NCI-H2196 treated with DMSO at 0.1 percent for 48 hours (cell line): ENCODE measurements at regions not wholly inside any gene's neighbourhood (a gene's known extent, or its start where the extent isn't known, plus 50 kb on each side); places are given as distances from the start of the nearest gene placed in this dataset.
"Not testable (repeated sequence)": the region's sequence is repeated elsewhere in the genome, so short reads cannot be mapped to it uniquely, and the experiment has no call there.

Experiments
- DNase-seq: peaks from one replicate; lab custom pipeline; 2025; ENCODE audit not compliant: unreplicated experiment; lab: John Stamatoyannopoulos, UW

DNA sequence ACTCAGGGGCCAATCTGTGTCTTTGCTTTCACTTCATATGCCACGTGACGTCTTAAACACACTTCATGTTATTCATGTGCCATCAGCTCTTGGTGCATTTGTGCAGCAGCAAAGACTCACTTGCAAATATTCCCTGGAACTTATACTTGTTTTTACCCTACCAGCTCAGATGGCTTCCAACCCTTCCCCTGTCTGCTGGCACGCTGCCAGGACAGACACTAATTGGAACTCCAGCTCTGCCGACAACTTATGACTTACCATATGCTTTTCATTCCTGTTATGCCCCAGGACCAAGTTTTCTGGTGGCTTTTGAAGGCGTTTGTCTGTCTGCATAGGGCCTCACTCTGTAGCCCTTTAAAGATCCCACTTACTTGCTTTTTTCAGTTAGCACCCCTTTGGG lies 261.7 kb upstream of the GNPDA2 start:
- no peak for DNase-seq

DNA sequence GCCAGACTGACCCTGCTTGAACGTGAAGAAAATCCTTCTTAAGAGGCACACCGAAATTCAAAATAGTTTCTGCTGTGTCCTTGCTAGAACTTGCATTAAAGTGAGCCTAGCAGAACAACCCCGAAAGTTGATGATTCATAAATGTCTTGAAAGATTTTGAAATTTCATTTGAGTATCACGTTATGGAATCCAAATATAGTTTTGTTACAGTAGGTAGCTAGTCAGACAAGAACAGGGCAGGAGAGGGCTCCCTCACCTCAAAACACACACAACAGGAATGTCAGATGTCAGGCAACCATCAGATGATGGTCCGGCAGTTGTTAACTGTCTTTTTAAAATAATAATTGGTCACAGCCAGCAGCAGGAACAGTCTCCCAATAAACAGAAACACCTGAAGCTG lies 259.6 kb upstream of the GNPDA2 start:
- no peak for DNase-seq

DNA sequence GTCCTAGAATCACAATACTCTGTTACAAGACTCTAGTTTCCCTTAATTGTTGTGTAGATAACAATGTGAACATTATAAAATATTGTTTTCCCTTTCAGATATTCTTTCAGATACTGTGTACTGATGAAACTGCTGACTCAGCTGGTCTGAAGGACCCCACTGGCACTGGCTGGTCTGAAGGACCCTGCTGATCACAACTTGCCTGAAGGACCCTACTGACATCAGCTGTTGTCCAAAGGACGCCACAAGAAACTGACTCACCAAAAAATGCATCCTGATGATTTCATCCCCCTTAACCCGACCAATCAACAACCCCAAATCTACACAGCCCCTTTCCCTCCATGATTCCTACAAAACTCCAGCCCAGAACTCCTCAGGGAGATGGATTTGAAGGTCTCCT lies 258.8 kb upstream of the GNPDA2 start:
- no peak for DNase-seq

DNA sequence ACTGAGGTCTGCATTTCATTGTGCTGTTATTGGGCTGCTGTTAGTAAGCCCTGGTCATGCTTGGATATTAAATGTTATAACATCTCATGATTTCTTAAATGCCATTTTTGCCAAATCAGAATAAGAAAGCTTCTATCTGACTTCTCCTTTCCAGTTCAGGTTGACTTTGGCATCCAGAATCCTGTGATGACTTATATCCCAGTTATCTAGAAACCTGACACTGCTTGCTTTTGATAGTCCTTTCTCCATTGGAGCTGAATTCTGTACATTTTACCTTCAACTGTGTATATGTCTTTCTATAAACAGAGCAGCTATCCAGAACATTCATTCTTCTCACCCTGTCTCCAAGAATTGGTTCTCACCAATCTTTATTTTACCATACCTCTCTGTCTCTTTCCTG lies 257.7 kb upstream of the GNPDA2 start:
- no peak for DNase-seq

DNA sequence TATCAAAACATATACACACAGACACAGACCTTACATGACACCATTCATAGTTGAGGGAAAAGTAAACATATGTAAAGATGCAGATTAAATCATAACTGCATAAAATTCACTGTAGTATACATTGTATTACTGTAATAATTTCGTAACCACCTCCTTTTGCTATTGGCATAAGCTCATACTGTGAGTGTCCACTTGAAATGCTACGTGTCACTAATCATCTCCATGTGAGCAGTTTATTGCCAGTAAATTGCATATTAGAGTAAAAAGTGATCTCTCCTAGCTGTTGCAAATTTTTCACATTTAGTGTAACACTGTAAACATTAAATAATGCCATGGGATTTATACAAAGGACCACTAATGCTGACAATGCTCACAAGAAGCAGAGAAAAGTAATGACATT lies 256.7 kb upstream of the GNPDA2 start:
- DNase-seq: no peak

DNA sequence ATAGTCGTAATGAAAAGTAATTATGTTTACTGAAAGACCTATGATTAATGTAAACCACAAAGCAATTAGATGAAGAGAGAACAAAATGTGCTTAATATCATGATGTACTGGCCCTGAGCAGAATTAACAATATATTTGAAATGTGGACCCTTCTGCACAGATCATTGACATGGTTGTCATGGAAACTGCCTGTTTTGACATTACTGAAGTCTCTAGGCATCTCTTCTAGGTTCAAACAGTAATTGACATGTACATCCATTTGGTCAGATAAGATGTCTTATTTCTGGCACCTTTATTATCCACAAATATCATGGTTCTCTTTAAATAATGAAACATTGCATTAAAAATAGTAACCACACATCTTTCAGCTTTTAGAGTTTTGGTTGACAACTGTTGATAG lies 251.7 kb upstream of the GNPDA2 start:
- no peak for DNase-seq

DNA sequence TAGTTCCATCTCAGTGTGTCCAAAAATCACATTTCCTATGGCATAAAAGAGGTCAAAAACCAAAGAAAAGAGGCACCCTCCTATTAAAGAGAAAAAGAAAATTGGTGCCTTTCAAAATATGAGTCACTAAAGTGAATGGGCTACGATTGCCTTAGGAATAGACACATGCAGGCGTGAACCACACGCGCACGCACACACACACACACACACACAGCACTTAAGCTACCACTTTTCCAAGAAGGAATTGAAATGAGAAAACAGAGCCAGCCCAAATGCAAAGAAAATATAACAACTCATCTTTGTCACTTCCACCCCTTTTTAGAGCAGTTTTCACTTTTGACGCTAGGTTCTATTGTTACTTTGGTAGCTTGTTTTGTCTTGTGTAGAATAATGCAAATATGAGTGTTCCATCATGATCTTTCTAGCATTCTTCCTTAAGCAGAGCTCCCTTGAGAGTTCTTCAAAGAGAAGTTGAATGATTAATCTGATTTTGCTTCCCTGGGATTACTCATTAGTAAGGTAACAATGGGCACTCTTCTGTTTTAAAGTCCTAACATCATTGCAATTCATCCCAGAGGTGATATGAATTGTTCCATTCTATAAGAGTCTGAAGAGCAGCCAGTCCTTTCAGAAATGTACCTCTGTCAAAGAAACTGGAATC lies 239.2 kb upstream of the GNPDA2 start:
- no peak for DNase-seq

DNA sequence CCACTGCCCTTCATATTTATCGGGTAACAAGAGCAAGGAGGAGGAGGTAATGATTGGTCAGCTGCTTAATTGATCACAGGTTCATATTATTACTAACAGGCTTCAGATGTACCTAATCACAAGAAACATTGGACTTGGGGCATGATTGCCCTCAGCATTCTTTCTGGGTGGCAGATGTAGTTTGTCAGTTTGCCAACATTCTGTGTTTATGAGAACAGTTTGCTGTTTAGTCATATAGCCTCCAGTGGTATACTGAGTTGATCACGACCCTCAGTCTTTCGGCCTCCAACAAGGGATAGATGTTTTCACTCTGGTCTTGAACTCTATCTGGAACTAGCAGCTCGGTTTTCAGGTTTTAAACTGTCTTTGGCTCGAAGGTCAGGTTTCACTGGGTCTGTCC lies 237.7 kb upstream of the GNPDA2 start:
- not testable (repeated sequence) for DNase-seq

DNA sequence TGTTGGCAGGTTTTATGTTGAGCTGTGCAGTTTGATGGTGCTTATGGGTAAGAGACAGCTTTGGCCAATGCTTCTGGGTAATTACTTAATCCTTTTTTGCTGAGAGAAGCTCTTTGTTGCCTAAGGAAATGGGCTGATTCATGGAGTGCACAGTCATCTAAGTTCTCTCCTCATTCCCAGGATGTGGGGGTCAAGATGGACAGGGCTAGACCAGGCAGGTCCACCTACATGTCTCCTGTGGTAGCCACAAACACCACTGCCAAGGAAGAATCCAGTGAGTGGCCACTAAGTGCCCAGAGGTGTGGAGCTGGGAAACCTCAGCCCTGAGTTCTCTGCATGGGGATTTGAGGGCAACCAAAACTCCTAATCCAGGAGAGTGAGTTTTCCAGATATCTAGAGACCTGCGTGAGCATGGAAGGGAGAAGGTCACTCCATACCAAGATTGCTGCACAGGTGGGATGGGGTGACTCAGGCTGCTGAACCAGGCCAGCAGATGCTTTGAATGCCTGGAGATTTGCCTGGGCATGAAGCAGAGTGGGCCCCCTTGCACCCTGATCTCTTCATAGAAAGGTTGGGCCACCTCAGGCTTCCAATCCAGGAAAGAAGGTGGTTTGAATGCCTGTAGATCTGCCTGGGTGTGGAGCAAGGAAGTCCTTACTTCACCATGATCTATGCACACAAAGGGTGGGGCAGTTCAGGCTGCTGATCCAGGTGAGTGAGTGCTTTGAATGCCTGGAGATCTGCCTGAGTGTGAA lies 234.8 kb upstream of the GNPDA2 start:
- no peak for DNase-seq

DNA sequence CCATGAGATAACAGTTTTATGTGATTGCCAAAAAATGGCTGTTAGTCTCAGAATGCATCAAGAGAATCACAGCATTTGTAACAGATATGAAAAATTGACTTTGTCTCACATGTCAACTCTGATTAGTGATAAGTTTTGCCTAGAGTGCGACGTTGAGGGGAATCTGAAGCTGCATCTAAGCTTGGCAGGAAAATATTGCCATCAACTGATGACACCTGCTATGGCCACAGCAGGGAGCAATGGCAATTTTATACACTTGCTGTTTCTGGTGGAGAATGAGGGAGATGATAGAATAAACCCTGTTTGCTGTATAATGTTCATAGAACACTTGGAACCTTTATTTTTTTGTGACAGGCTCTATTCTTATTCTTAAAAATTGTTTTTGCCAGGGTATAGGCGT lies 205.4 kb upstream of the GNPDA2 start:
- DNase-seq: no peak

DNA sequence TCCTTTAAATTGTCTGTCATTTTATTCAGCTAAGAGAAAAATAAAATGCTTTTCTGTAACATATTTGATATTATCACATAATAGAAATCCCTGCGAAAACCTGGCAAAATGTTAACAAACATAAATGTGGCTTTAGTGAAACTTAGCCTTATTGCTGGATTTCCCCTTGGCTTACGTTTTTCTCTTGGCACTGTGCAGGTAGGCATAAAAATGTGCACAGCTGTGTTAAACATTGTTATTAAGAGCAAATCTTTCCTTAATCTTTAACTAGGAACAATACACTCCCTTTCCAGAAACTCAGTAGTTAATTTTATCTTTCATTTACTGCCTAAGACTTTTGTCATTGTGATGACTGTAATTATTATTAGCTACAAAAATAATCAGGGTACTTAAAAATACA lies 202.4 kb upstream of the GNPDA2 start:
- DNase-seq: no peak

DNA sequence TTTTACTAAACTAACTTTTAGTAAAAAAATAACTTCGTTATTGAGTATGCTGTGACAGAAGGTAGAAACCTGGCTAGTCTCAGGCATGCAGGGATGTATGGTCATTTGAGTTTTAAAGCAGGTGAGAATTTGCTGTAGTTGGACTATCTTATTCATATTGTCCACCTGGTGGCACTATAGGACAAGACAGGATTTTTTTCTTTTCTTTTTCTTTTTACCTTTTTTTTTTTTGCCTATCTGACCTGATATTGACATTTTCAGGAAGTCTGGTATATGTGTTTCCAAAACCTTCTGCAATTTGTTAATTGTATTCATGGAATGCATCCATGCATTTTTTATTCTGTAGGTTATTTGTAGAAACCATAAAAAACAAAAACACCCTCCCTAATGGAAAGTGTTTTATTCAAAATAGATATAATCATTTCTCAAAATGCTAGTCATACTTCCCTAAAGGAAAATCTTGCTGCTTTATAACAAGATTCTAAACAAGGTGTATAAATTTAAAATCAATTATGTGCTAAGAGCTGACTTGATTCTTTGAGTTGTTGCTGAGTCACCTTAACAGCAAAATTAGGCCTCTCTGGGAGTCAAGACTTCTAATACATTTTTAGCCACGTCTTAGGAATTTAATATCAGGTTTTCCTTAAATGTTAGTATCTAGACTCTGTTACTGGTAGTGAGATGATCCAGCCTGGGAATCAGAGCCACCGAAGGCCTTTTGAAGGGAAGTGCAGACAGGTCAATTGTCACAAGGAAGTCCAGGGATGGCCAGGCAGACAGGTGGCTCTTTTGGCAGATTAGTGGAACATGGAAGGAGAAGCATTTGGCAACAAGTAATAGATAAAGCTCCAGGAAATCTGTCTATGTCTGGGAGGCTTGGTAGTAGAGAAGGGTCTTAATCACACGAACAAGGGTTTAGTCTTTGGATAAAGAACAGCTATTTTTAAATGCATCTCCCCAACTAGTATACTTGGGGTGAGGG lies 201.3 kb upstream of the GNPDA2 start:
- no peak for DNase-seq

DNA sequence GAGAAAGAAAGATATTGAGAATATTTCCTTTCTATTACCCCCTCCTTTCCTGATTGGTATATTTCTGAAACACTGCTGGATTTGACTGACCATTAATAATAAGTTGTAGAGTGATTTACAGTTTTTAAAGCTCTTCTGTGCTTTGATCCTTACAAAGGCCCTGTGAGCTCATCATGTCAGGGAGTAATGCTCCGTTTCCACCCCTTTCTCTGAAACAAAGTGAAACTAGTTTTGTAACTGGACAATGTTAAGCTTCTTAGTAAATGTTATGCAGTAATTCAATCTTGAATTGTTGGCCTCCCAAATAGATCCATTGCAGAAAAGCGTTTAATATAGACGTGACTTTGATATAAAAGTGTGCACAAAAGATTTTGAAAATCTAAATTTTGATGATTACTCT lies 190.1 kb upstream of the GNPDA2 start:
- no peak for DNase-seq

DNA sequence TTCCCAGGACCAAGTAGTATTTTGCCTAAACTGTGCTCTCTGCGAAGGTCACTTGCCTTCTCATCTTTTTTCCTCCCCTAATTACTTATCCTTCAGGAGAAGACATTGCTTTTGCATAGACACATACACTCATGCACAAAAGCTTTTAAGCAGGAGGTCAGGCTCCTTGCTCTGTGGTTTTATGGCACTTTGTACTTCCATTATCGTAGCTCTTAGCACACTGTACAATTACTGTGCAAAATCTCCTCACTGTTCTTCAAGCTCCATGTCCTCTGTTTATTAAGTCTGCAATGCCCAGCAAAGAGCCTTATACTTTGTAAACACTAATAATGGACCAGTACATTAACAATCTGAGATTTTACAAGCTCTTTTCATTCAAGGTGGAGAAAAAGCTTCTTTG lies 188.4 kb upstream of the GNPDA2 start:
- no peak for DNase-seq

DNA sequence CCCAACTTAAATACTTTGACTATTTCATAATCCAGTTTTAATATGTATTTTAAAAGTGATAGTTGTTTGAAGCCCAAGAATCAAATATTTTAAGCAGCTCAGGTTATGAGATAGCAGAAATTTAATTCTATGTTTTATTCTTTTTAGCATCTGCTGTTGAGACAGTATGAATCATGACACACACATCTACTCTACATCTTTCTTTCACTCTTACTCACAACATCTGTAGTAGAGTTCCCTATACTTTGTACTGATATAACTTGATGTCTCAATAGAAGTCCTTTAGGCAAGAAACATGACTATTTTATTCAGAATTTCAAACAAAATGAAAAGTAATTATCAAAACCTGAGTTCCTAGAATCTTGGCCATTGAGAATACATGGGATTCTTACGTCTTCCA lies 187.9 kb upstream of the GNPDA2 start:
- DNase-seq: no peak

DNA sequence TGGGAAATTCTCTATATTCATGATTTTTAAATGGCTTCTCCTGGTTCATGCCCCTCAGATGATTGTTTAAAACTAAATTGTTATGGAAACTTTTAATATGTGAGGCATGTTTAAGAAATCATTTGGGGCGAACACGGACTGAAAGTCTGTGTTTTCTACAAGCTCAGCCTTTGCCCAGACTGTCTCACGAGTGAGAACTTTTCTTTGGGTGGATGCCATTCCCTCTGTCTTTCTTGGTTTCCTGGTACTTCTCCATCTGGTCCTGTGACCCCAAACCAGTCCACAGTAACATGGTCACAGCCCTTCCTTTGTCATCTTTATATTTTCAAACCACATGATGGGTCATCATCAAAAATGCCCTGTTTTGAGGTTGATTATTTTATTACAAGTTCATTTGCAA lies 186.6 kb upstream of the GNPDA2 start:
- DNase-seq: no peak

DNA sequence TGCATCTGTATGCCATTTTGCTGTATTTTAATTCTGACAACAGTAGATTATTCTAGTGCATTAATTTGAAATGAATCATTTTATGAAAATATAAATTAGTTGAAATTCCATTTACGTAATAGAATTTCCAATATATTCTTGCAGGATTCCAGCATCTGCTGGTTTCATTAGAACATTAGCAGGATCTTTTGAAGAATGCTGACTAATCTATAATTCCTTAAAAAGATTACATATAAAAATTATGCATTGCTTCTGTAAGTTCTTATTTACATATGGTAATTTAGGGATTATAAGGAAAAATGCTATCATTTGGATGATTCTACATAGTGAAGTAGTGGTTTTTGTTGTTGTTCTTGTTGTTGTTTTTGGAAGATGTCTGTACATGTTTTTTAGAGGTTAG lies 182.2 kb upstream of the GNPDA2 start:
- no peak for DNase-seq

DNA sequence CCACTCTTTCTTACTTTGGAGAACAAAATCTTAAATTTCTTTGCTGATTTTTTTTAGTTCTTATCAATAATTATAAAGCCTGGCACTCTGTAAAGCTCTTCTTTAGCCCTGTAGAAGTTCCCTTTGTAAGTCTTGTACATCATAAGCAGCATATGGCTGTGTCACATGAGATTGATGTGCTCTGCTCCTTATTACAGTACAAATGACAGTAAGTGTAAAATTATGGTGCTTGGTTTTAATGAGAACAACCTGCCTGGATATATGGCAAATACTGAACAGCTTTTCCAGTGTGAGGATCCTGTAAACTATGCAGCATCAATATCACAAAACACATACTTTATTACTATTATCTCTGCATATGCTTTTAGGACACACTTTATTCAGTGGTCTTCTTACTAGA lies 145.9 kb upstream of the GNPDA2 start:
- no peak for DNase-seq

DNA sequence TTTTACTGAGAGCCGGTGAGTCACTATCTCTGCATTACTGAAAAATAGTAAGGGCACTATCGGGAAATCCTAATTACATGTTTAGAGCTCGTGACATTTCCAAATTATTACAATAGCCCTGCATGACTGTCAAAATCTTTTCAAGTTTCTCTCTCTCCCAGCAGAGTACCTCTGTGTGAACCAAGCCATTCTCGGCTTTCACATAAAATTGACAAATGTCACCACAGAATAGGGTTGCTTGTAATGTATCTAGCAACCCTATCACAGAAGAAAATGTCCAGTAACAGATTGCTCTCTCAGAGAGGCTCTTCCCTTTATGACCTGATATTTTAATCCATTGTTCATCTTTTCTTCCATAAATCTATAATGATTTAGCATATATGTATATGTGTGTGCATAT lies 144.8 kb upstream of the GNPDA2 start:
- DNase-seq: no peak

DNA sequence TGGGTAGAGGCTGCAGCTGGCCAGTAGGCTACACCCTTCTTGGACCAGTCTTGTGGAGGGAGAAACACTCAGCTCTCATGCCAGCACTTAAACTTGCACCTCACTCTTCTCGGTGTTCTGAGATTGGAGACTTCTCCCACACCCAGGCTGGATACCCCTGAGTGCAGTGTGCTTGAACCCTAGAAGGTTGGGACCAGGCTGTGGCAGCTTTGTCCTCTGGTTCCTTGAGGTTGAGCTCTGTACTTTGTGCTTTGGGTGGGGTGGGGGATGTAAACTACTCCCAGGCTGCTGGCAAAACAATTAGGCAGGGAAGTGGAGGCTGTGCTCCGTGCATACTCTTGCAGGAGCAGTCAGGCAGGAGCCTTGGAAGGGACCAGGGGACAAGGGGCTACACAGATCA lies 143.6 kb upstream of the GNPDA2 start:
- DNase-seq: no peak

DNA sequence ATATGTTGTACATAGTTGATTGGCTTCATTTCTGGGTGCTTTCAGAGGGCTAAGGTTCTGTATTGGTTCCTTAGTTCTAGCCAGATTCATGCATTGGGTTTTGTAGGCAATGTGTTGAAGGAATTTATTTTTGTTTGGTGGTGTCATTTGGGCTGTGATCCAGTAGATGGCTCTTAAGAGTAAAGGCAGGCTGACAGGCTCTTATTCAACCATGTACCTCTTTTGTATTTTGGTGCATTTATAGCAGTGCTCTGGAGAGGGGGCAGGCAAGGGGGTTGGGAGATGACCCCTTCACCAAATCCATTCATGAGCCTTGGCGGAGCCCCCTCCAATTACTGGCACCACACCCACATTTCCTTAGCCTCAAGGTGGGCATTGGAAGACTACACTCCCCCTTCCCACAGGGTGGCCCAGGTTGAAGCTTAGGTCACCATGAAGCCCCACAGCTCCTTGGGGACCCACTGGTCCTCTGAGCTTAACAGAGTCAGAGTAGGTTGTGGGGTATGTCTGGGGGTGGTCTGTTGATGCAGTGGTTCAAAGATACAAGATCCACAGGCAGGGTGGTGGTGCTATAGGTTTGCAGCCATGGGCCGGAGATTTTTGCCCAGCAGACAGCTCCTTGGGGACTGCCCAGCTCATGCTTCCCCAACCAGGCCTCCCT lies 143.0 kb upstream of the GNPDA2 start:
- no peak for DNase-seq
